Esophagus muscularis mucosa (tissue), 4 donors: ENCODE measurements at regions not wholly inside any gene's neighbourhood (a gene's known extent, or its start where the extent isn't known, plus 50 kb on each side); places are given as distances from the start of the nearest gene placed in this dataset.
A peak's percentile ranks its signal among the peaks of the same experiment; 100 is the strongest.

Experiments
- DNase-seq: peaks from one replicate; pipeline ENCODE4 v3.0.0-alpha.2; 2017; ENCODE audit errors: extremely low spot score
- H3K27ac ChIP-seq, 4 donors: fragments of 200-600 bp; sonication (generic); replicated peaks in 1 of 4; 1 replicate in 3 of 4; 2 replicates in 1 of 4; pipeline ENCODE4 v1.5.1; 2016 to 2019; ENCODE audit warnings: mild to moderate bottlenecking in 1 of 4
- H3K27me3 ChIP-seq, 4 donors: fragments of 200-600 bp; sonication (generic); one replicate each; pipeline versions ENCODE4 v1.5.1 to v1.6.0; 2016 to 2019
- H3K36me3 ChIP-seq, 4 donors: fragments of 200-600 bp; sonication (generic); one replicate each; pipeline ENCODE4 v1.5.1; 2016 to 2019
- H3K4me1 ChIP-seq, 4 donors: fragments of 200-600 bp; sonication (generic); one replicate each; pipeline ENCODE4 v1.5.1; 2016 to 2019
- H3K4me3 ChIP-seq, 4 donors: fragments of 200-600 bp; sonication (generic); 1 replicate in 2 of 4; 2 replicates in 2 of 4; pipeline ENCODE4 v1.5.1; 2016 to 2019; ENCODE audit warnings: mild to moderate bottlenecking in 4 of 4, moderate library complexity in 1 of 4
- H3K9me3 ChIP-seq, 4 donors: fragments of 200-600 bp; sonication (generic); 1 replicate in 3 of 4; 2 replicates in 1 of 4; pipeline ENCODE4 v1.5.1; 2016 to 2019
- CTCF ChIP-seq, 3 experiments: fragments of 200-600 bp in 2 of 3; fragments of 450-650 bp in 1 of 3; sonication (generic) in 2 of 3; IDR thresholded peaks; one replicate each; pipeline ENCODE4 v1.5.1; 2017 to 2019; ENCODE audit warnings: antibody characterized with exemption in 3 of 3, mild to moderate bottlenecking in 2 of 3, moderate library complexity in 1 of 3
- EP300 ChIP-seq: sonication (generic); formaldehyde crosslinking; IDR thresholded peaks from one replicate; pipeline ENCODE4 v1.6.1; 2017; ENCODE audit warnings: antibody characterized with exemption
- POLR2A ChIP-seq: fragments of 450-650 bp; IDR thresholded peaks from one replicate; pipeline ENCODE4 v1.6.1; 2017; ENCODE audit warnings: antibody characterized with exemption, moderate library complexity, mild to moderate bottlenecking, low read depth
- POLR2AphosphoS5 ChIP-seq, 2 donors: sonication (generic); formaldehyde crosslinking; IDR thresholded peaks; one replicate each; pipeline ENCODE4 v1.6.1; 2017; ENCODE audit warnings: antibody characterized with exemption in 2 of 2
- WGBS: methylation state at CpG from one replicate; pipeline ENCODE4 v1.1.5; 2018; 5-methylcytosine and 5-hydroxymethylcytosine counted together
- intact Hi-C: fragments of 100-400 bp; cut with DNase I; formaldehyde crosslinking; loops from one replicate; pipeline ENCODE4 v1.15.1; 2023

- WGBS = 81% methylated on average over 4 of the region's 10 CpGs
- no peaks in the 10 kb centered on the region for H3K9me3 ChIP-seq
- TF ChIP-seq POLR2A (no peak), CTCF (IDR thresholded peaks at IDR 0.05) (no peak), POLR2AphosphoS5 (IDR thresholded peaks at IDR 0.05) (no peak), EP300 (no peak)
- H3K4me3 ChIP-seq = peak overlapping the region; percentile 56 to 62 (median 60)
- no peak for DNase-seq
- intact Hi-C loops = no loop called here
- peaks cover 31 to 44% (median 42%) of the 10 kb centered on the region in 4 donors for H3K4me1 ChIP-seq
- peak overlapping the region; percentile 94 to 96 (median 95) for H3K27ac ChIP-seq
- H3K36me3 ChIP-seq = no peaks in the 10 kb centered on the region
- no peaks in the 10 kb centered on the region for H3K27me3 ChIP-seq
Measured at GRCh38 chr5:134464988-134465815, 53.5 kb upstream of the CDKN2AIPNL start.

GRCh38 chr5:134463991-134464760, 52.5 kb upstream of the CDKN2AIPNL start:
- no peak for DNase-seq
- peak overlapping the region in 3 of 4 donors; percentile 94 to 96 (median 96) for H3K27ac ChIP-seq
- H3K9me3 ChIP-seq = no peaks in the 10 kb centered on the region
- no peaks in the 10 kb centered on the region for H3K36me3 ChIP-seq
- TF ChIP-seq CTCF (IDR thresholded peaks at IDR 0.05) = no peak
- no peak for TF ChIP-seq POLR2AphosphoS5 (IDR thresholded peaks at IDR 0.05)
- TF ChIP-seq EP300 = no peak
- no peak for TF ChIP-seq POLR2A
- H3K27me3 ChIP-seq = no peaks in the 10 kb centered on the region
- intact Hi-C loops = no loop called here
- H3K4me1 ChIP-seq = peaks cover 35 to 47% (median 44%) of the 10 kb centered on the region in 4 donors
- no peak overlapping the region for H3K4me3 ChIP-seq
- 84% methylated on average over 10 of the region's 10 CpGs for WGBS

GRCh38 chr5:134463176-134463720, 51.6 kb upstream of the CDKN2AIPNL start:
- no peak overlapping the region for H3K4me3 ChIP-seq
- intact Hi-C loops = no loop called here
- 93% methylated on average over 7 of the region's 7 CpGs for WGBS
- no peak for TF ChIP-seq CTCF (IDR thresholded peaks at IDR 0.05)
- H3K9me3 ChIP-seq = no peaks in the 10 kb centered on the region
- H3K36me3 ChIP-seq = no peaks in the 10 kb centered on the region
- H3K27ac ChIP-seq = no peak overlapping the region
- no peak for DNase-seq
- H3K27me3 ChIP-seq = no peaks in the 10 kb centered on the region
- peaks cover 45 to 53% (median 49%) of the 10 kb centered on the region in 4 donors for H3K4me1 ChIP-seq

GRCh38 chr5:134462761-134463160, 51.1 kb upstream of the CDKN2AIPNL start:
- Histone ChIP-seq H3K36me3 (no peaks in the 10 kb centered on the region), H3K9me3 (no peaks in the 10 kb centered on the region), H3K4me1 (peaks cover 45 to 53% (median 48%) of the 10 kb centered on the region in 4 donors), H3K27me3 (no peaks in the 10 kb centered on the region), H3K4me3 (no peak overlapping the region), H3K27ac (no peak overlapping the region)
- 77% methylated on average over 6 of the region's 6 CpGs for WGBS
- TF ChIP-seq POLR2AphosphoS5 (IDR thresholded peaks at IDR 0.05) (no peak), EP300 (no peak), CTCF (IDR thresholded peaks at IDR 0.05) (no peak), POLR2A (no peak)
- DNase-seq = no peak
- intact Hi-C loops = no loop called here
